H9 (cell line): ENCODE measurements at regions not wholly inside any gene's neighbourhood (a gene's known extent, or its start where the extent isn't known, plus 50 kb on each side); places are given as distances from the start of the nearest gene placed in this dataset.

Experiments used
- DNase-seq: peaks from one replicate; pipeline ENCODE4 v3.0.0-alpha.2; 2017
- H2AFZ ChIP-seq: one replicate; pipeline ENCODE4 v1.6.1; 2013; ENCODE audit warnings: mild to moderate bottlenecking, low read length, control low read depth, moderate library complexity
- H2AK5ac ChIP-seq: 2 replicates; pipeline ENCODE4 v1.6.1; 2013; ENCODE audit warnings: low read length, control low read depth, mixed read lengths; ENCODE audit not compliant: insufficient read length
- H2BK120ac ChIP-seq: one replicate; pipeline ENCODE4 v1.6.1; 2013; ENCODE audit warnings: low read depth, mild to moderate bottlenecking, low read length, control low read depth, inconsistent platforms; ENCODE audit not compliant: poor library complexity, severe bottlenecking
- H2BK12ac ChIP-seq: 2 replicates; pipeline ENCODE4 v1.6.1; 2013; ENCODE audit warnings: low read length, control low read depth, mixed read lengths, low read depth; ENCODE audit not compliant: insufficient read length
- H2BK15ac ChIP-seq: 2 replicates; pipeline ENCODE4 v1.6.1; 2013; ENCODE audit warnings: low read depth, low read length, control low read depth
- H2BK20ac ChIP-seq: one replicate; pipeline ENCODE4 v1.6.1; 2013; ENCODE audit warnings: low read depth, mild to moderate bottlenecking, low read length, control low read depth, inconsistent platforms; ENCODE audit not compliant: poor library complexity, severe bottlenecking
- H2BK5ac ChIP-seq: 2 replicates; pipeline ENCODE4 v1.6.1; 2013; ENCODE audit warnings: low read length, control low read depth, mixed read lengths; ENCODE audit not compliant: insufficient read length
- H3K14ac ChIP-seq: 2 replicates; pipeline ENCODE4 v1.6.1; 2013; ENCODE audit warnings: low read length, control low read depth; ENCODE audit not compliant: insufficient read depth
- H3K18ac ChIP-seq: 2 replicates; pipeline ENCODE4 v1.6.1; 2013; ENCODE audit warnings: low read depth, mild to moderate bottlenecking, mixed read lengths, low read length, control low read depth; ENCODE audit not compliant: insufficient read length
- H3K23ac ChIP-seq: 2 replicates; pipeline ENCODE4 v1.6.1; 2013; ENCODE audit warnings: low read length, control low read depth, mixed read lengths, low read depth; ENCODE audit not compliant: insufficient read length
- H3K23me2 ChIP-seq: 2 replicates; pipeline ENCODE4 v1.6.1; 2013; ENCODE audit warnings: low read depth, mild to moderate bottlenecking, mixed read lengths, low read length, control low read depth; ENCODE audit not compliant: insufficient read length, poor library complexity, severe bottlenecking
- H3K27ac ChIP-seq: 2 replicates; pipeline ENCODE4 v1.5.1; 2013; ENCODE audit warnings: low read length, control low read depth, mixed read lengths, low read depth; ENCODE audit not compliant: insufficient read length
- H3K27me3 ChIP-seq: 2 replicates; pipeline ENCODE4 v1.6.1; 2013; ENCODE audit warnings: low read length, control low read depth, inconsistent platforms; ENCODE audit not compliant: insufficient read depth
- H3K4ac ChIP-seq: 2 replicates; pipeline ENCODE4 v1.6.1; 2013; ENCODE audit warnings: low read depth, mild to moderate bottlenecking, control low read depth, inconsistent platforms, low read length, moderate library complexity
- H3K4me1 ChIP-seq: 2 replicates; pipeline ENCODE4 v1.6.1; 2013; ENCODE audit warnings: low read length, control low read depth, inconsistent platforms; ENCODE audit not compliant: insufficient read depth
- H3K4me2 ChIP-seq: 2 replicates; pipeline ENCODE4 v1.6.1; 2013; ENCODE audit warnings: low read length, control low read depth, mixed read lengths; ENCODE audit not compliant: insufficient read length, insufficient read depth
- H3K56ac ChIP-seq: 2 replicates; pipeline ENCODE4 v1.6.1; 2013; ENCODE audit warnings: low read depth, mild to moderate bottlenecking, mixed read lengths, low read length, control low read depth; ENCODE audit not compliant: insufficient read length
- H3K79me1 ChIP-seq: 2 replicates; pipeline ENCODE4 v1.6.1; 2013; ENCODE audit warnings: low read depth, mild to moderate bottlenecking, moderate library complexity, low read length, control low read depth, inconsistent platforms; ENCODE audit not compliant: insufficient read depth, poor library complexity, severe bottlenecking
- H3K79me2 ChIP-seq: 2 replicates; pipeline ENCODE4 v1.6.1; 2013; ENCODE audit warnings: low read length, control low read depth, inconsistent platforms; ENCODE audit not compliant: insufficient read depth
- H3K9ac ChIP-seq: 2 replicates; pipeline ENCODE4 v1.6.1; 2013; ENCODE audit warnings: low read length, control low read depth, mixed read lengths; ENCODE audit not compliant: insufficient read length; ENCODE audit errors: extremely low read depth
- H3K9me3 ChIP-seq: one replicate; pipeline ENCODE4 v1.6.1; 2013; ENCODE audit warnings: low read depth, low read length, inconsistent platforms; ENCODE audit not compliant: control insufficient read depth
- H3T11ph ChIP-seq: one replicate; pipeline ENCODE4 v1.6.1; 2013; ENCODE audit warnings: mild to moderate bottlenecking, low read length, control low read depth, inconsistent platforms
- H4K20me1 ChIP-seq: one replicate; pipeline ENCODE4 v1.6.1; 2013; ENCODE audit not compliant: control insufficient read depth, insufficient read length, insufficient read depth
- H4K5ac ChIP-seq: 2 replicates; pipeline ENCODE4 v1.6.1; 2013; ENCODE audit warnings: low read depth, mild to moderate bottlenecking, mixed read lengths, low read length, control low read depth; ENCODE audit not compliant: insufficient read length
- H4K8ac ChIP-seq: replicated peaks from 2 replicates; pipeline ENCODE4 v1.6.1; 2013; ENCODE audit warnings: low read length, control low read depth, mixed read lengths, low read depth; ENCODE audit not compliant: insufficient read length
- H4K91ac ChIP-seq: 2 replicates; pipeline ENCODE4 v1.6.1; 2013; ENCODE audit warnings: low read depth, mild to moderate bottlenecking, moderate library complexity, mixed read lengths, low read length, control low read depth; ENCODE audit not compliant: insufficient read length
- H3K27ac Mint-ChIP-seq, 3 experiments: 2 replicates in 2 of 3; 3 replicates in 1 of 3; pipeline ENCODE4 v1.8.0; 2020 to 2021; ENCODE audit warnings: mixed read lengths in 3 of 3, mild to moderate bottlenecking in 1 of 3, moderate library complexity in 1 of 3
- H3K27me3 Mint-ChIP-seq: 2 replicates; pipeline ENCODE4 v1.8.0; 2021; ENCODE audit warnings: low read depth, mild to moderate bottlenecking, moderate library complexity, mixed read lengths
- H3K36me3 Mint-ChIP-seq, 3 experiments: 2 replicates in 2 of 3; 3 replicates in 1 of 3; pipeline ENCODE4 v1.8.0; 2020 to 2021; ENCODE audit warnings: low read depth in 3 of 3, mixed read lengths in 3 of 3; ENCODE audit not compliant: insufficient read depth in 1 of 3
- H3K4me1 Mint-ChIP-seq, 2 experiments: 2 replicates each; pipeline ENCODE4 v1.8.0; 2020; ENCODE audit warnings: mixed read lengths in 2 of 2
- H3K4me3 Mint-ChIP-seq, 2 experiments: 2 replicates in 1 of 2; 3 replicates in 1 of 2; pipeline ENCODE4 v1.8.0; 2020 to 2021; ENCODE audit warnings: mild to moderate bottlenecking in 2 of 2, mixed read lengths in 2 of 2, moderate library complexity in 1 of 2
- H3K9me3 Mint-ChIP-seq, 2 experiments: 2 replicates in 1 of 2; 3 replicates in 1 of 2; pipeline ENCODE4 v1.8.0; 2020; ENCODE audit warnings: mild to moderate bottlenecking in 2 of 2, mixed read lengths in 2 of 2, moderate library complexity in 1 of 2
- WGBS: extraction: QIAGEN DNeasy Blood & Tissue Kit; methylation state at CpG from one replicate; pipeline ENCODE4 v1.1.7; 2013; ENCODE audit warnings: missing lambda C conversion rate, low lambda C conversion rate, mixed read lengths; ENCODE audit not compliant: insufficient read length; ENCODE audit errors: extremely low coverage; 5-methylcytosine and 5-hydroxymethylcytosine counted together
- TF ChIP-seq, protein P1 (sequence below): fragments of 200-600 bp; sonication (generic); conservative IDR thresholded peaks from 3 replicates; pipeline ENCODE4 v1.8.0; 2021; ENCODE audit warnings: antibody characterized with exemption, mild to moderate bottlenecking

GRCh38 chr3:16816048-16816780, 68.5 kb upstream of the PLCL2 start:
- no peaks in the 10 kb centered on the region; the same call in 1 of the 2 replicates for H3K4me1 ChIP-seq
- no peak overlapping the region for H2BK20ac ChIP-seq
- H2AFZ ChIP-seq = no peak overlapping the region
- TF ChIP-seq, protein P1, sequence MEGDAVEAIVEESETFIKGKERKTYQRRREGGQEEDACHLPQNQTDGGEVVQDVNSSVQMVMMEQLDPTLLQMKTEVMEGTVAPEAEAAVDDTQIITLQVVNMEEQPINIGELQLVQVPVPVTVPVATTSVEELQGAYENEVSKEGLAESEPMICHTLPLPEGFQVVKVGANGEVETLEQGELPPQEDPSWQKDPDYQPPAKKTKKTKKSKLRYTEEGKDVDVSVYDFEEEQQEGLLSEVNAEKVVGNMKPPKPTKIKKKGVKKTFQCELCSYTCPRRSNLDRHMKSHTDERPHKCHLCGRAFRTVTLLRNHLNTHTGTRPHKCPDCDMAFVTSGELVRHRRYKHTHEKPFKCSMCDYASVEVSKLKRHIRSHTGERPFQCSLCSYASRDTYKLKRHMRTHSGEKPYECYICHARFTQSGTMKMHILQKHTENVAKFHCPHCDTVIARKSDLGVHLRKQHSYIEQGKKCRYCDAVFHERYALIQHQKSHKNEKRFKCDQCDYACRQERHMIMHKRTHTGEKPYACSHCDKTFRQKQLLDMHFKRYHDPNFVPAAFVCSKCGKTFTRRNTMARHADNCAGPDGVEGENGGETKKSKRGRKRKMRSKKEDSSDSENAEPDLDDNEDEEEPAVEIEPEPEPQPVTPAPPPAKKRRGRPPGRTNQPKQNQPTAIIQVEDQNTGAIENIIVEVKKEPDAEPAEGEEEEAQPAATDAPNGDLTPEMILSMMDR = no peak
- no peak overlapping the region for H2BK12ac ChIP-seq
- H3K79me2 ChIP-seq = no peaks in the 10 kb centered on the region
- no peak overlapping the region for H4K91ac ChIP-seq
- no peak overlapping the region for H3K4me2 ChIP-seq
- H3K79me1 ChIP-seq = no peaks in the 10 kb centered on the region
- no peak overlapping the region for H3K27ac ChIP-seq
- DNase-seq = no peak
- peaks cover 0 to 9% (median 7%) of the 10 kb centered on the region in 3 experiments; a peak in 2 of 7 replicates for H3K36me3 Mint-ChIP-seq
- no peak overlapping the region for H2AK5ac ChIP-seq
- H3K18ac ChIP-seq = no peak overlapping the region
- H3K4ac ChIP-seq = no peak overlapping the region
- no peak overlapping the region for H3T11ph ChIP-seq
- H4K5ac ChIP-seq = no peak overlapping the region
- no peaks in the 10 kb centered on the region for H3K27me3 Mint-ChIP-seq
- peaks cover 5 to 7% of the 10 kb centered on the region in 2 experiments; a peak in 2 of 5 replicates for H3K9me3 Mint-ChIP-seq
- H4K20me1 ChIP-seq = no peaks in the 10 kb centered on the region
- no peak overlapping the region for H3K9ac ChIP-seq
- H2BK5ac ChIP-seq = no peak overlapping the region
- H3K4me3 Mint-ChIP-seq = no peak overlapping the region
- H3K27ac Mint-ChIP-seq = no peak overlapping the region
- H3K56ac ChIP-seq = no peak overlapping the region
- H4K8ac ChIP-seq = no peak overlapping the region
- no peak overlapping the region for H2BK120ac ChIP-seq
- H3K27me3 ChIP-seq = no peaks in the 10 kb centered on the region
- H3K4me1 Mint-ChIP-seq = peaks cover 11 to 19% of the 10 kb centered on the region in 2 experiments
- no peaks in the 10 kb centered on the region for H3K9me3 ChIP-seq
- WGBS = no CpG with 5 or more reads among the region's 4 CpGs
- H3K23me2 ChIP-seq = no peaks in the 10 kb centered on the region
- no peak overlapping the region for H2BK15ac ChIP-seq
- no peak overlapping the region for H3K14ac ChIP-seq
- H3K23ac ChIP-seq = no peak overlapping the region
